Tibial artery (tissue), 4 donors: ENCODE measurements at regions not wholly inside any gene's neighbourhood (a gene's known extent, or its start where the extent isn't known, plus 50 kb on each side); places are given as distances from the start of the nearest gene placed in this dataset.

ENCODE experiments used
- DNase-seq, 2 donors: peaks; one replicate each; pipeline ENCODE4 v3.0.0-alpha.2; 2019
- H3K27ac ChIP-seq, 2 donors: fragments of 200-600 bp; sonication (generic) in 1 of 2; 1 replicate in 1 of 2; 2 replicates in 1 of 2; pipeline ENCODE4 v1.5.1; 2018 to 2019; ENCODE audit warnings: mild to moderate bottlenecking in 1 of 2
- H3K27me3 ChIP-seq, 2 donors: fragments of 200-600 bp; sonication (generic) in 1 of 2; one replicate each; pipeline versions ENCODE4 v1.5.1 to v1.6.0; 2016 to 2019
- H3K36me3 ChIP-seq, 3 donors: fragments of 200-600 bp; sonication (generic) in 2 of 3; one replicate each; pipeline ENCODE4 v1.5.1; 2016 to 2019; ENCODE audit warnings: mild to moderate bottlenecking in 2 of 3
- H3K4me1 ChIP-seq, 4 donors: fragments of 200-600 bp; sonication (generic) in 2 of 4; 1 replicate in 3 of 4; 2 replicates in 1 of 4; pipeline ENCODE4 v1.5.1; 2016 to 2019
- H3K4me3 ChIP-seq, 2 donors: fragments of 200-600 bp; sonication (generic) in 1 of 2; 1 replicate in 1 of 2; 2 replicates in 1 of 2; pipeline ENCODE4 v1.5.1; 2018 to 2019; ENCODE audit warnings: mild to moderate bottlenecking in 2 of 2
- H3K9me3 ChIP-seq, 3 donors: fragments of 200-600 bp; sonication (generic) in 1 of 3; one replicate each; pipeline ENCODE4 v1.5.1; 2016 to 2019
- intact Hi-C: fragments of 100-400 bp; cut with DNase I; formaldehyde crosslinking; loops from one replicate; pipeline ENCODE4 v1.15.0; 2023; ENCODE audit warnings: low total_unique reads
- TF ChIP-seq, protein P1 (sequence below), 2 experiments: fragments of 200-600 bp in 1 of 2; fragments of 450-650 bp in 1 of 2; IDR thresholded peaks; one replicate each; pipeline ENCODE4 v1.5.1; 2017 to 2019; ENCODE audit warnings: antibody characterized with exemption in 2 of 2, mild to moderate bottlenecking in 1 of 2, moderate library complexity in 1 of 2

DNA sequence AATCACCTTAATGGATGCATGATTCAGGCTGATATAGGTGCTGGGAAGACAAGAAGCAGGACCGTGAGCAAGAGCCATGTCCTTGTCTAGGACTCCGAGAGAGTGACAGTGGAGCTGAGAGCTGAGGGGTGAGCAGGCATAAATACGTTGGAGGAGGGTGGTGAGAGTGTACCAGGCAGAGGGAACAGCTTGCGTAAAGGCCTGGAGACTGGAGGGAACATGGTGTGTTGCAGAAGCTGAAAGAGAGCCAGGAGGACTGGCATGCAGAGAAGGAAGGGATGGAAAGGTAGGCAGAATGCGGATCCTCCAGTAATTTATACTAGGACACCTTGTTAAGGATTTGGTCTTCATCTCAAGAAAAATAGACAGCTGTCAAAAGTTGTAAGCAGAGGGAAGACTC, 653.2 kb downstream of the HS3ST4 start:
- DNase-seq, result no peak
- no peaks in the 10 kb centered on the region for H3K9me3 ChIP-seq
- TF ChIP-seq, protein P1, sequence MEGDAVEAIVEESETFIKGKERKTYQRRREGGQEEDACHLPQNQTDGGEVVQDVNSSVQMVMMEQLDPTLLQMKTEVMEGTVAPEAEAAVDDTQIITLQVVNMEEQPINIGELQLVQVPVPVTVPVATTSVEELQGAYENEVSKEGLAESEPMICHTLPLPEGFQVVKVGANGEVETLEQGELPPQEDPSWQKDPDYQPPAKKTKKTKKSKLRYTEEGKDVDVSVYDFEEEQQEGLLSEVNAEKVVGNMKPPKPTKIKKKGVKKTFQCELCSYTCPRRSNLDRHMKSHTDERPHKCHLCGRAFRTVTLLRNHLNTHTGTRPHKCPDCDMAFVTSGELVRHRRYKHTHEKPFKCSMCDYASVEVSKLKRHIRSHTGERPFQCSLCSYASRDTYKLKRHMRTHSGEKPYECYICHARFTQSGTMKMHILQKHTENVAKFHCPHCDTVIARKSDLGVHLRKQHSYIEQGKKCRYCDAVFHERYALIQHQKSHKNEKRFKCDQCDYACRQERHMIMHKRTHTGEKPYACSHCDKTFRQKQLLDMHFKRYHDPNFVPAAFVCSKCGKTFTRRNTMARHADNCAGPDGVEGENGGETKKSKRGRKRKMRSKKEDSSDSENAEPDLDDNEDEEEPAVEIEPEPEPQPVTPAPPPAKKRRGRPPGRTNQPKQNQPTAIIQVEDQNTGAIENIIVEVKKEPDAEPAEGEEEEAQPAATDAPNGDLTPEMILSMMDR (IDR thresholded peaks at IDR 0.05), result no peak
- no peak overlapping the region for H3K27ac ChIP-seq
- intact Hi-C loops, result no loop called here
- H3K36me3 ChIP-seq, result no peaks in the 10 kb centered on the region
- peaks cover 0 to 3% of the 10 kb centered on the region in 2 donors for H3K27me3 ChIP-seq
- no peaks in the 10 kb centered on the region for H3K4me1 ChIP-seq
- no peak overlapping the region for H3K4me3 ChIP-seq

DNA sequence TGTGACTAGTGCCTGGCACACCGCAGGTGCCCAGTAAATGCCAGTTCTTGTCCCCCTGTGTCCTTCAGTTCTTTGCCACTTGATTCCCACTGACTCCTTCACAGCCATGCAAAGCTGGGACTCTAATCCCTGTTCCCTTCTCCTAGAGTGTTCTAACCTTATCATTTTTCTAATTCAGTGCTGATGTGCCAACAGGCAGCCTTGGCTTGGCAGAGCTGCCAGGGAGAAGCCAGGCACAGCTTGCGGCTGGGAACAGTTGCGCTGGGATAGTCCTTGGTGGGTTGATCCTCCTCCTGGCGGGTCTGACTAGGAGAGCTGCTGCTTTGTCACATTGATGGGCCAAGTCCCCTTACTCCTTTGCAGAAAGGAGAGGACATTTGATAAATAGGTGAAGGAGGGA, 654.2 kb downstream of the HS3ST4 start:
- TF ChIP-seq, protein P1 (IDR thresholded peaks at IDR 0.05), result no peak
- no peak overlapping the region for H3K4me3 ChIP-seq
- no peaks in the 10 kb centered on the region for H3K9me3 ChIP-seq
- intact Hi-C loops, result no loop called here
- H3K4me1 ChIP-seq, result no peaks in the 10 kb centered on the region
- H3K36me3 ChIP-seq, result no peaks in the 10 kb centered on the region
- no peak overlapping the region for H3K27ac ChIP-seq
- H3K27me3 ChIP-seq, result peaks cover 0 to 3% of the 10 kb centered on the region in 2 donors
- no peak for DNase-seq

DNA sequence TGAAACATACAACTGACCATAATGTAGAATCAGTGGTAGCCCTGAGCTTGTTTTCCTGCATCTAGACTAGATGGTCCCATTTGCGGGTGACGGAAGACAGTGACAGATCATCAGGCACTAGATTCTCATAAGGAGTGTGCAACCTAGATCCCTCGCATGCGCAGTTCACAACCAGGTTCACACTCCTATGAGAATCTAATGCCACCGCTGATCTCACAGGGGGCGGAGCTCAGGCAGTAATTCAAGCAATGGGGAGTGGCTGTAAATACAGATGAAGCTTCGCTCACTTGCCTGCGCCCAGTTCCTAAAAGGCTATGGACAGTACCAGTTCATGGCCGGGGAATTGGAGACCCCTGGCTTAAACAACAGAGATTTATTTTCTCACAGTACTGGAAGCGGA, 656.3 kb downstream of the HS3ST4 start:
- no peak for DNase-seq
- no peaks in the 10 kb centered on the region for H3K4me1 ChIP-seq
- H3K27me3 ChIP-seq, result peaks cover 0 to 3% of the 10 kb centered on the region in 2 donors
- H3K27ac ChIP-seq, result no peak overlapping the region
- TF ChIP-seq, protein P1 (IDR thresholded peaks at IDR 0.05), result no peak
- no peak overlapping the region for H3K4me3 ChIP-seq
- intact Hi-C loops, result no loop called here
- H3K36me3 ChIP-seq, result no peaks in the 10 kb centered on the region
- H3K9me3 ChIP-seq, result no peaks in the 10 kb centered on the region

DNA sequence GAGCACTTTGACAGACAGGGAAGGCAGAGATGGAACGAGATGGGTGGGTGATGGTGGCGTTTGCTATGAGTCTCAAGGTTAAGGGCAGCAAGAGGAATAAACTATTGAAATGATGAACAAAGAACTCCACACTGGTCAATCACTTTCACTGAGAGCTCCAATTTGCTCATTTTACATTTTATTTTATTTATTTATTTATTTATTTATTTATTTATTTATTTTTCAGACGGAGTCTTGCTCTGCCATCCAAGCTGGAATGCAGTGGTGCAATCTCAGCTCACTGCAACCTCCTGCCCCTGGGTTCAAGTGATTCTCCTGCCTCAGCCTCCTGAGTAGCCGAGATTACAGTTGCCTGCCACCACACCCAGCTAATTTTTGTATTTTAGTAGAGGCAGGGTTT, 669.1 kb downstream of the HS3ST4 start:
- no peak for DNase-seq
- peaks cover 0 to 2% of the 10 kb centered on the region in 2 donors for H3K27me3 ChIP-seq
- H3K27ac ChIP-seq, result no peak overlapping the region
- H3K36me3 ChIP-seq, result no peaks in the 10 kb centered on the region
- H3K9me3 ChIP-seq, result peaks cover 0 to 7% (median 6%) of the 10 kb centered on the region in 3 donors
- intact Hi-C loops, result no loop called here
- no peaks in the 10 kb centered on the region for H3K4me1 ChIP-seq
- no peak overlapping the region for H3K4me3 ChIP-seq
- TF ChIP-seq, protein P1 (IDR thresholded peaks at IDR 0.05), result no peak

DNA sequence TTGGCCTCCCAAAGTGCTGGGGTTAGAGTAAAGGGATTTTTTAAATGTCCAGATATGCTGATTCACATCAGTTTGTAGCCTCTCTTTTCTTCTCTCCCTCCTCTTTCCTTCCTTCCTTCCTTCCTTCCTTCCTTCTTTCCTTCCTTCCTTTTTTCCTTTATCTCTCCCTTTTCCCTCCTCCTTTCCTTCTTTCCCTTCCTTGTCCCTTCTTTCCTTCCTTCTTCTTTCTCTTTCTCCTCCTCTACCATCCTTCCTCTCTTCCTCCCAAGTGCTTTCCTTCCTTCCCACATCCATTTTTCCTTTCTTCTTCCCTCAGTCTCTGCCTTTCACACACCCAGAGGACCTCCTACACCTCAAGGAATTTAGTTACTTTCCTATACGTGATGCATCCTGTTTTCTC, 671.8 kb downstream of the HS3ST4 start:
- Histone ChIP-seq H3K4me3 (no peak overlapping the region), H3K4me1 (no peaks in the 10 kb centered on the region), H3K27ac (no peak overlapping the region), H3K36me3 (no peaks in the 10 kb centered on the region), H3K27me3 (peaks cover 0 to 2% of the 10 kb centered on the region in 2 donors), H3K9me3 (no peaks in the 10 kb centered on the region)
- intact Hi-C loops, result no loop called here
- TF ChIP-seq, protein P1 (IDR thresholded peaks at IDR 0.05), result no peak
- DNase-seq, result no peak
